Karpas-422 (cell line): ENCODE measurements at regions not wholly inside any gene's neighbourhood (a gene's known extent, or its start where the extent isn't known, plus 50 kb on each side); places are given as distances from the start of the nearest gene placed in this dataset.

Experiments
- DNase-seq: peaks from one replicate; pipeline ENCODE4 v3.0.0-alpha.2; 2015
- H2AFZ ChIP-seq: fragments of 200-600 bp; sonication (generic); 2 replicates; pipeline ENCODE4 v1.6.1; 2014; ENCODE audit warnings: antibody characterized with exemption, low read length, mixed read lengths
- H3K27ac ChIP-seq: fragments of 200-600 bp; sonication (generic); 2 replicates; pipeline ENCODE4 v1.5.1; 2014; ENCODE audit warnings: mild to moderate bottlenecking, low read length, moderate library complexity
- H3K27me3 ChIP-seq: fragments of 200-600 bp; sonication (generic); 2 replicates; pipeline ENCODE4 v1.6.1; 2014; ENCODE audit warnings: low read length, mixed read lengths
- H3K36me3 ChIP-seq: fragments of 200-600 bp; sonication (generic); 2 replicates; pipeline ENCODE4 v1.6.1; 2014; ENCODE audit warnings: low read length, mixed read lengths; ENCODE audit not compliant: insufficient read depth
- H3K4me1 ChIP-seq: fragments of 200-600 bp; sonication (generic); 2 replicates; pipeline ENCODE4 v1.6.1; 2014; ENCODE audit warnings: mild to moderate bottlenecking, low read length, mixed read lengths
- H3K4me2 ChIP-seq: fragments of 200-600 bp; sonication (generic); 2 replicates; pipeline ENCODE4 v1.6.1; 2014; ENCODE audit warnings: low read length, low read depth, mild to moderate bottlenecking; ENCODE audit not compliant: poor library complexity, severe bottlenecking
- H3K4me3 ChIP-seq: fragments of 200-600 bp; sonication (generic); 2 replicates; pipeline ENCODE4 v1.5.1; 2014; ENCODE audit warnings: mild to moderate bottlenecking, antibody characterized with exemption, low read length, mixed read lengths
- H3K79me2 ChIP-seq: fragments of 200-600 bp; sonication (generic); 2 replicates; pipeline ENCODE4 v1.6.1; 2014; ENCODE audit warnings: mild to moderate bottlenecking, low read length, mixed read lengths
- H3K9ac ChIP-seq: fragments of 200-600 bp; sonication (generic); 2 replicates; pipeline ENCODE4 v1.6.0; 2014; ENCODE audit warnings: low read length
- H3K9me2 ChIP-seq: fragments of 200-600 bp; sonication (generic), shearing (Covaris generic); replicated peaks from 2 replicates; pipeline ENCODE4 v1.6.0; 2014; ENCODE audit warnings: mild to moderate bottlenecking, low read length, moderate library complexity; ENCODE audit not compliant: insufficient read depth
- H3K9me3 ChIP-seq: fragments of 300-700, 200-600 bp; sonication (generic); 2 replicates; pipeline ENCODE4 v1.6.1; 2014; ENCODE audit warnings: low read length, mixed read lengths
- H4K20me1 ChIP-seq: fragments of 200-600 bp; sonication (generic); 2 replicates; pipeline ENCODE4 v1.6.1; 2014; ENCODE audit warnings: mild to moderate bottlenecking, antibody characterized with exemption, low read length, low read depth; ENCODE audit not compliant: insufficient read depth

- Histone ChIP-seq H3K27me3 (no peaks in the 10 kb centered on the region), H3K9me2 (no peaks in the 10 kb centered on the region), H3K4me2 (no peak overlapping the region), H4K20me1 (no peaks in the 10 kb centered on the region), H3K4me1 (peaks cover 3% of the 10 kb centered on the region), H2AFZ (no peak overlapping the region), H3K4me3 (no peak overlapping the region), H3K9ac (no peak overlapping the region), H3K79me2 (no peaks in the 10 kb centered on the region), H3K27ac (no peak overlapping the region), H3K9me3 (peaks cover 14% of the 10 kb centered on the region), H3K36me3 (no peaks in the 10 kb centered on the region)
- DNase-seq: no peak
Measured at GRCh38 chr2:12223732-12224131, 477.3 kb downstream of the LPIN1 start.

DNA sequence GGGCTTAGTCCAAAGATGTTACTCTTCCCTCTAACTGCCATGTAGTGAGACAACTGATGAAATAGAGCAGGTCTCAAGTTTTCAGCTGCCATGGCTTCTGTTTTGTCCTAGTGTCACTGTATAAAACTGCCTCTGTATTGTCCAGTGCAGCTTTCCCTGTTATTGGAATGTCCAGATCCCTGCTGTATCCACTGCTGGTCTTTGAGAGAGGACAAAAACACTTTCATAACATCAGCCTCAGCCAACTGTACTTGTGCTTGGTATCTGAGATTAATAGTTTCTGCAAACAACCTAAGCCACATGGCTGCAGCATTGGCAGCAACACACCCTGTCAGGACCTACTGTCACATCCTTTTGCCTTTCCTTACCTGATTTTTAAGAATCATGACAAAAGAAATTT is 480.2 kb downstream of the LPIN1 start:
- no peak for DNase-seq
- H3K9me2 ChIP-seq: no peaks in the 10 kb centered on the region
- no peaks in the 10 kb centered on the region for H3K27me3 ChIP-seq
- H3K4me2 ChIP-seq: no peak overlapping the region
- no peak overlapping the region for H3K9ac ChIP-seq
- H4K20me1 ChIP-seq: no peaks in the 10 kb centered on the region
- no peaks in the 10 kb centered on the region for H3K36me3 ChIP-seq
- H3K27ac ChIP-seq: no peak overlapping the region
- no peak overlapping the region for H2AFZ ChIP-seq
- H3K79me2 ChIP-seq: no peaks in the 10 kb centered on the region
- peaks cover 14% of the 10 kb centered on the region for H3K9me3 ChIP-seq
- peaks cover 3% of the 10 kb centered on the region for H3K4me1 ChIP-seq
- no peak overlapping the region for H3K4me3 ChIP-seq

- no peak overlapping the region for H3K27ac ChIP-seq
- no peaks in the 10 kb centered on the region for H3K36me3 ChIP-seq
- peaks cover 14% of the 10 kb centered on the region for H3K9me3 ChIP-seq
- H3K27me3 ChIP-seq: no peaks in the 10 kb centered on the region
- no peaks in the 10 kb centered on the region for H3K79me2 ChIP-seq
- no peaks in the 10 kb centered on the region for H3K9me2 ChIP-seq
- H3K9ac ChIP-seq: no peak overlapping the region
- peaks cover 3% of the 10 kb centered on the region for H3K4me1 ChIP-seq
- no peaks in the 10 kb centered on the region for H4K20me1 ChIP-seq
- no peak for DNase-seq
- no peak overlapping the region for H3K4me2 ChIP-seq
- H3K4me3 ChIP-seq: no peak overlapping the region
- no peak overlapping the region for H2AFZ ChIP-seq
Measured at GRCh38 chr2:12227941-12228608, 481.6 kb downstream of the LPIN1 start.

DNA sequence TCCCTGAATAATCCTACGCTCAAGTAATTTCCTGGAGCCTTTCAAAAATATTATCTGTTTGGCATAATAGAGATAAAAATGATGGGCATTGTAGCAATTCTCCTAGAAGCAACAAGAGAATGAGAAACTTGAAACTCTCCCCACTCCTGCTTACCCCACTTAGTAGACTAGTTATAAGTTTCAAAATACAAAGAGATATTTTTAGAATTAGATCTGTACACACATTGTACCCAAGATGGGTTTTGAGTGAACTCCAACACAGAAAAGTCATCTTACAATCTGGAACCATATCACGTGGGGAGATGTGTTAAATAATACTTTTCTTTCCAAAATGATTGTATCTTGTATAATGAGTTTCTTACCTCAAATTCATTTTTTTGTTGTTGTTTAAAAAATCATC is 484.9 kb downstream of the LPIN1 start:
- Histone ChIP-seq H3K36me3 (no peaks in the 10 kb centered on the region), H3K27me3 (no peaks in the 10 kb centered on the region), H3K9me2 (no peaks in the 10 kb centered on the region), H3K9ac (no peak overlapping the region), H3K79me2 (no peaks in the 10 kb centered on the region), H4K20me1 (no peaks in the 10 kb centered on the region), H2AFZ (no peak overlapping the region), H3K4me1 (peaks cover 5% of the 10 kb centered on the region), H3K27ac (no peak overlapping the region), H3K4me3 (no peak overlapping the region), H3K4me2 (no peak overlapping the region), H3K9me3 (no peaks in the 10 kb centered on the region)
- DNase-seq: no peak

DNA sequence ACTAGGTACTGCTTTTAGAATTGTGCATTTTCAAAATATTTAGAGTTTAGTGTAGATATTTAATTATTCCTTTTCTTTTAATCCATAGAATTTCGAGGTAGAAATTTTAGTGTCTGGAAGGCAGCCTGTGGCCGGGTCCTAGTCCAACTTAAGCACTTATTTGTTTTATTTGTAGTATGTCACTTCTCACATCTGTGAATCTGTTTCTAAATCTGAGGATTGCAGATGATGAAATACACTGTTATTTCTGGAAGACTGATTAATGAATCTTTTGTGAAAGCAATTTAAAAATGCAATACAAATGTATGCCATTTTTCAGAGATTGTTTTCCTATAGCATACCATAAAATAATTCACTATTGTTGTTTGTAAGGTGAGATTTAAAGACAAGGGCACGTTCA is 483.9 kb upstream of the TRIB2 start:
- no peaks in the 10 kb centered on the region for H3K27me3 ChIP-seq
- H4K20me1 ChIP-seq: no peaks in the 10 kb centered on the region
- H3K9ac ChIP-seq: no peak overlapping the region
- H3K4me1 ChIP-seq: peaks cover 5% of the 10 kb centered on the region
- no peak overlapping the region for H3K4me2 ChIP-seq
- no peak for DNase-seq
- H3K9me2 ChIP-seq: no peaks in the 10 kb centered on the region
- H3K27ac ChIP-seq: no peak overlapping the region
- no peaks in the 10 kb centered on the region for H3K36me3 ChIP-seq
- no peak overlapping the region for H2AFZ ChIP-seq
- H3K4me3 ChIP-seq: no peak overlapping the region
- no peaks in the 10 kb centered on the region for H3K79me2 ChIP-seq
- no peaks in the 10 kb centered on the region for H3K9me3 ChIP-seq

GRCh38 chr2:12236136-12236844 is 480.4 kb upstream of the TRIB2 start:
- Histone ChIP-seq H3K79me2 (no peaks in the 10 kb centered on the region), H3K9me3 (no peaks in the 10 kb centered on the region), H3K36me3 (no peaks in the 10 kb centered on the region), H3K9me2 (no peaks in the 10 kb centered on the region), H3K4me2 (no peak overlapping the region), H2AFZ (no peak overlapping the region), H3K4me1 (peaks cover 5% of the 10 kb centered on the region), H3K27me3 (no peaks in the 10 kb centered on the region), H3K27ac (no peak overlapping the region), H3K9ac (no peak overlapping the region), H4K20me1 (no peaks in the 10 kb centered on the region), H3K4me3 (no peak overlapping the region)
- no peak for DNase-seq

DNA sequence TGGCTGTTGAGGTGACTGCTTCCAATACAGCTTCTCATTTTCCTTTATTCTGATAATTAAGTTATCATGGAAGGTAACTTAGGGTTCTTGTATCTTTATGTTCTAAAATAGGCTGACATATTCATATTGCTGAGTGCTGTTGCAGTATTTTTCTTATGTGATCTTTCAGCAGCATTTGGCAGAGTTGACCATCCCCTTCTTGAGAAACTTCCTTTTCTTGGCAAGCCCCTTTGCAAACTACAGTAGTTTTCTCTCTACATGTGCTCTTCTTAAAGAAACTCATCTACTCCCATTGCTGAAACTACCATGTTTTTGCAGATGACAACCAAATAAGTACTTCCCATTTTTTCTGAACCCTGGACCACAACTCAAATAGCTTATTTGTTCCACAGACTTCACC is 476.5 kb upstream of the TRIB2 start:
- no peak for DNase-seq
- Histone ChIP-seq H2AFZ (no peak overlapping the region), H3K9me3 (no peaks in the 10 kb centered on the region), H3K4me2 (no peak overlapping the region), H3K36me3 (no peaks in the 10 kb centered on the region), H4K20me1 (no peaks in the 10 kb centered on the region), H3K4me1 (peaks cover 5% of the 10 kb centered on the region), H3K9me2 (no peaks in the 10 kb centered on the region), H3K27ac (no peak overlapping the region), H3K27me3 (no peaks in the 10 kb centered on the region), H3K9ac (no peak overlapping the region), H3K79me2 (no peaks in the 10 kb centered on the region), H3K4me3 (no peak overlapping the region)

- H3K4me2 ChIP-seq: no peak overlapping the region
- no peak overlapping the region for H3K4me3 ChIP-seq
- no peaks in the 10 kb centered on the region for H3K9me2 ChIP-seq
- H3K27me3 ChIP-seq: no peaks in the 10 kb centered on the region
- no peak overlapping the region for H2AFZ ChIP-seq
- H3K4me1 ChIP-seq: no peaks in the 10 kb centered on the region
- no peaks in the 10 kb centered on the region for H3K9me3 ChIP-seq
- DNase-seq: no peak
- H3K9ac ChIP-seq: no peak overlapping the region
- no peak overlapping the region for H3K27ac ChIP-seq
- H4K20me1 ChIP-seq: no peaks in the 10 kb centered on the region
- no peaks in the 10 kb centered on the region for H3K79me2 ChIP-seq
- no peaks in the 10 kb centered on the region for H3K36me3 ChIP-seq
Measured at GRCh38 chr2:12243381-12243780, 473.4 kb upstream of the TRIB2 start.
